Lower leg skin (tissue), 4 donors: ENCODE measurements at regions not wholly inside any gene's neighbourhood (a gene's known extent, or its start where the extent isn't known, plus 50 kb on each side); places are given as distances from the start of the nearest gene placed in this dataset.

Source experiments
- DNase-seq, 2 donors: peaks; one replicate each; pipeline ENCODE4 v3.0.0-alpha.2; 2019; ENCODE audit warnings: low spot score in 2 of 2
- H3K4me3 ChIP-seq: fragments of 200-600 bp; sonication (generic); 2 replicates; pipeline ENCODE4 v1.5.1; 2017; ENCODE audit warnings: mild to moderate bottlenecking, low read depth; ENCODE audit not compliant: poor library complexity, severe bottlenecking
- POLR2A ChIP-seq, 2 donors: fragments of 450-650 bp; IDR thresholded peaks; one replicate each; pipeline ENCODE4 v1.6.1; 2016 to 2017; ENCODE audit warnings: antibody characterized with exemption in 2 of 2, mild to moderate bottlenecking in 1 of 2, moderate library complexity in 1 of 2
- WGBS, 2 donors: methylation state at CpG; one replicate each; pipeline ENCODE4 v1.1.5; 2018; 5-methylcytosine and 5-hydroxymethylcytosine counted together
- intact Hi-C: fragments of 100-400 bp; cut with DNase I; formaldehyde crosslinking; loops from one replicate; pipeline ENCODE4 v1.15.0; 2023; ENCODE audit warnings: low total_unique reads
- TF ChIP-seq, protein P1 (sequence below), 3 donors: fragments of 450-650 bp; IDR thresholded peaks; one replicate each; pipeline ENCODE4 v1.5.1; 2016; ENCODE audit warnings: antibody characterized with exemption in 3 of 3, mild to moderate bottlenecking in 3 of 3, moderate library complexity in 2 of 3

DNA sequence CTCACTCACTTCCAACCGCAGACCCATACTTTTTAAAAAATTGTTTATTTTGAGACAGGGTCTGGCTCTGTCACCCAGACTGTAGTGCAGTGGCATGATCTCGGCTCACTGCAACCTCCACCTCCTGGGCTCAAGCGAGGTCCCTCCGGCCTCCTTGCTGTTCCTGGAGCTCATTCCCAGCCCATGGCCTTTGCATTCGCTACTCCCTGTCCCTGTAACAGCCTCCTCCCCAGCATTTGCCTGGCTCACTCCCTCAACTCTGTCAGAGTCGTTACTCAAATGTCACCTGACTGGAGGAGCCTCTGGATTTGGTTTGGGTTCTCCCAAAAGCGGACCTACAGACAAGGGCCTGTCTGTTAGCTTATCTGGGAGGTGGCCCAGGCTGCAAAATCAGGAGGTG is 432.6 kb upstream of the PROK2 start:
- H3K4me3 ChIP-seq: no peak overlapping the region
- intact Hi-C loops: no loop called here
- TF ChIP-seq, protein P1, sequence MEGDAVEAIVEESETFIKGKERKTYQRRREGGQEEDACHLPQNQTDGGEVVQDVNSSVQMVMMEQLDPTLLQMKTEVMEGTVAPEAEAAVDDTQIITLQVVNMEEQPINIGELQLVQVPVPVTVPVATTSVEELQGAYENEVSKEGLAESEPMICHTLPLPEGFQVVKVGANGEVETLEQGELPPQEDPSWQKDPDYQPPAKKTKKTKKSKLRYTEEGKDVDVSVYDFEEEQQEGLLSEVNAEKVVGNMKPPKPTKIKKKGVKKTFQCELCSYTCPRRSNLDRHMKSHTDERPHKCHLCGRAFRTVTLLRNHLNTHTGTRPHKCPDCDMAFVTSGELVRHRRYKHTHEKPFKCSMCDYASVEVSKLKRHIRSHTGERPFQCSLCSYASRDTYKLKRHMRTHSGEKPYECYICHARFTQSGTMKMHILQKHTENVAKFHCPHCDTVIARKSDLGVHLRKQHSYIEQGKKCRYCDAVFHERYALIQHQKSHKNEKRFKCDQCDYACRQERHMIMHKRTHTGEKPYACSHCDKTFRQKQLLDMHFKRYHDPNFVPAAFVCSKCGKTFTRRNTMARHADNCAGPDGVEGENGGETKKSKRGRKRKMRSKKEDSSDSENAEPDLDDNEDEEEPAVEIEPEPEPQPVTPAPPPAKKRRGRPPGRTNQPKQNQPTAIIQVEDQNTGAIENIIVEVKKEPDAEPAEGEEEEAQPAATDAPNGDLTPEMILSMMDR (IDR thresholded peaks at IDR 0.05): no peak
- TF ChIP-seq POLR2A (IDR thresholded peaks at IDR 0.05): no peak
- DNase-seq: no peak
- WGBS, 2 donors: 86 to 87% methylated on average over 7 of the region's 7 CpGs

DNA sequence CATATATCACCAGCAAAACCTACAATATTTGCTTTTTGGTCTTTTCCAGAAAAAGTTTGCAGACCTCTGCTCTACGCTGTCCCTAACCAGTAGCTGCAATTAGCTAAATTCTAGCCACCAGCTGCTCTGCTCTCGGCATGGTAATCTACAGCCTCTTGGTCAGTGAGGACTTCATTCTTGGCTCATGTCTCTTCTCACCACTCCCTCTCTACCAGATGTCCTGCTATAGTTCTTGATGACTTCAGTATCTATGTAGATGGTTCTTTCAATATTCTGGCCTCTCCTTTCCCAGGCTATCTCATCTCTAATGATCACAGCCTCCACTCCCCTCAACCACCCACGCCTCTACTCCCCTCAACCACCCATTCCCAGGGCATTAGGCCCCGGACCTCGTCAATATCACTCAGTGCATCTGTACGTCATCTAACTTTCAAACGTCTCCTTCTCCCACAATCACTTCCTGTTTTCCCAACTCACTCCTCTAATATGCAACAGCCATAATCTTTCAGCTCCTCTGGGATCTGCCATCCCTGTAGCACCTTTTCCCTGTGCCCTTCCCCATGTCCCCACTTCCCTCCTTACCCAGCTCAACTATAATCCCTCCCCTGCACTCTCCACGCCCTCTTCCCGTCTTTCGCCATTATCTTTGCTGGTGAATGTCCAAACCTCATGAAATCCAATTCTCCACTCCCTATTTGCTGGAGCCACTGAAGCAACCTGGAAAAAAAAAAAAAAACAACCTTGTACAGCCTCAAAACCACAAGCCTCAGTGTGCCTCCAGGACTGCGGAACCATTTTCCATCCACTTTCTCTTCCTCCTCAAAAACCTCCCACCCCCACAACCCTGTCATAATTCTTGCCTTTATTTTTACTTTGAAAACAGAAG is 429.4 kb upstream of the PROK2 start:
- H3K4me3 ChIP-seq: no peak overlapping the region
- intact Hi-C loops: no loop called here
- TF ChIP-seq, protein P1 (IDR thresholded peaks at IDR 0.05): no peak
- TF ChIP-seq POLR2A (IDR thresholded peaks at IDR 0.05): no peak
- WGBS, 2 donors: 72 to 77% methylated on average over 11 of the region's 11 CpGs
- no peak for DNase-seq

DNA sequence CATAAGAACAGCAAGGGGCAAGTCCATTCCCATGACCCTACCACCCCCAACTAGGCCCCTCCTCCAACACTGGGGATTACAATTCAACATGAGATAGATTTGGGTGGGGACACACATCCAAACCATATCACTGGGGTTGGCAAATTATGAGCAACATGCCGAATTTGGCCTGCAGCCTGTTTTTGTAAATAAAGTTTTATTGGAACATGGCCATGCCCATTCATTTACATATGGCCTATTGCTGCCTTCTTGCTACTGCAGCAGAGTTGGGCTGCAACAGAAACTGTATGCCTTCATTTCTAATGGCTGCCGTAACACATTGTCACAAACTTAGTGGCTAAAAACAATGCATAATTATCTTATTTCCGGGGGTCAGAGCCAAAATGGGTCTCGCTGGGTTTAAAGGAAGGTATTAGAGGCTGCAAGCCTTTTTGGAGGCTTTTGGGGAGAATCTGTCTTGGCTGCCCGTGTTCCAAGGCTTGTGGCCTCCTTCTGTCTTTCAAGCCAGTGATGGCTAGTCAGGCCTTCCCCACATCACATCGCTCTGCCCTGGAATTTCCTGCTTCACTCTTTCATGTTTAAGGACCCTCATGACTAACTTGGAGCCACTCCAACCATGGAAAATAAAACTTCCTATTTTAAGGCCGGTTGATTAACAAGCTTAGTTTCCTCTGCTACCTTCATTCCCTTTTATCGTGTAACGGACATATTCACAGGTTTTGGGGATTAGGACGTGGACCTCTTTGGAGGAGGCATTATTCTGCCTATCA is 428.5 kb upstream of the PROK2 start:
- no peak overlapping the region for H3K4me3 ChIP-seq
- TF ChIP-seq, protein P1 (IDR thresholded peaks at IDR 0.05): no peak
- TF ChIP-seq POLR2A (IDR thresholded peaks at IDR 0.05): no peak
- DNase-seq: no peak
- intact Hi-C loops: loop anchor here (1.0 kb wide), 1 partner anchor 27 kb away; no protein-coding TSS in a partner anchor
- WGBS, 2 donors: 73 to 74% methylated on average over 10 of the region's 10 CpGs

DNA sequence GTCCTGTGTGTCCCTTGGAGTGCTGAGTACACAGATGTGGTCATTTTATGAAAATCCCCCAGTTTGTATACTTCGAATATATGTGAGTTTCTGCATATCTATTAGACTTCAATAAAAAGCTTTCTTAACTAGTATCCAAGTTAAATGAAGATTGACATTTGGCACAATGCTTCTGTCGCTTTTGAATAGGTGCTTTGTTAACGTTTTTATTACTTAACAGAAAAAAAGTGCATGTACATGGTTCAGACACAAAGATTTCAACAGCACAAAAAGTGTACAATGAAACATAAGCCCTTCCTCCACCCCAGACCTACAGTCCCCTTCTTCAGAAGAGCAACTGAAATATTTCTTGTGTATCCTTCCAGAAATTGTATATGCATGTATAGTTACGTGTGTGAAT is 427.4 kb upstream of the PROK2 start:
- TF ChIP-seq, protein P1 (IDR thresholded peaks at IDR 0.05): no peak
- TF ChIP-seq POLR2A (IDR thresholded peaks at IDR 0.05): no peak
- no peak for DNase-seq
- 77 to 81% methylated on average over 4 of the region's 4 CpGs for WGBS, 2 donors
- H3K4me3 ChIP-seq: no peak overlapping the region
- intact Hi-C loops: no loop called here

DNA sequence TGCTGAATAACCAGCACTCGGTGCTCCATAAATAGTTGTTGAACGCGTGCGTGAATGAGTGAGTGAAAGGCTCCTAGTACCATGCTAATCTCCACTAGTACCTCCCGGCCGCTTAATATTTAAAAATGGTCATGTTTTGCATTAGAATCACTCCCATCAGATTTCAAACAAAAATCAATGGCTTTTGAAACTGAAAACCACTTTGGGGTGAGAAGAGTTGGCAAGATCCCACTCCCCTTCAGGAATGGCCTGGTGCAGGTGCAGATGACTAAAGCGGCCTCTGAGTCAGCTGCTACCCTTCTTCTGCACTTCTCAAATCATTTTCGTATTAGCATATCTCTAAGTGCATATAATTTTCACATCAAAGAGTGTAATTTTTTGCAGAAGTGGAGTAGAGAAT is 425.3 kb upstream of the PROK2 start:
- intact Hi-C loops: no loop called here
- no peak overlapping the region for H3K4me3 ChIP-seq
- WGBS, 2 donors: 79 to 85% methylated on average over 8 of the region's 8 CpGs
- TF ChIP-seq, protein P1 (IDR thresholded peaks at IDR 0.05): no peak
- no peak for TF ChIP-seq POLR2A (IDR thresholded peaks at IDR 0.05)
- DNase-seq: no peak
